ENCODE measurements at regions not wholly inside any gene's neighbourhood (a gene's known extent, or its start where the extent isn't known, plus 50 kb on each side); places are given as distances from the start of the nearest gene placed in this dataset.
"Not testable (repeated sequence)": the region's sequence is repeated elsewhere in the genome, so short reads cannot be mapped to it uniquely, and the experiment has no call there.

GRCh38 chr6:15922510-15923250, 206.2 kb upstream of the MYLIP start:
- DNase-seq: no peak

- no peak for DNase-seq
Observed at GRCh38 chr6:15921243-15921642, 207.6 kb upstream of the MYLIP start.

- no peak for DNase-seq
Observed at GRCh38 chr6:15916581-15916980, 212.3 kb upstream of the MYLIP start.

GRCh38 chr6:15915508-15916178, 213.2 kb upstream of the MYLIP start:
- DNase-seq: no peak

- DNase-seq: no peak
Observed at GRCh38 chr6:15914553-15914952, 214.3 kb upstream of the MYLIP start.

GRCh38 chr6:15913573-15913972, 215.3 kb upstream of the MYLIP start:
- DNase-seq: no peak

- DNase-seq: no peak
Observed at GRCh38 chr6:15912505-15913400, 216.1 kb upstream of the MYLIP start.

GRCh38 chr6:15911753-15912504, 217.0 kb upstream of the MYLIP start:
- DNase-seq: no peak

GRCh38 chr6:15909290-15910070, 219.4 kb upstream of the MYLIP start:
- no peak for DNase-seq

GRCh38 chr6:15908871-15909270, 220.0 kb upstream of the MYLIP start:
- DNase-seq: no peak

GRCh38 chr6:15907914-15908518, 220.9 kb upstream of the MYLIP start:
- DNase-seq: no peak

- DNase-seq: not testable (repeated sequence)
Observed at GRCh38 chr6:15907220-15907913, 221.5 kb upstream of the MYLIP start.

GRCh38 chr6:15906420-15907016, 222.4 kb upstream of the MYLIP start:
- DNase-seq: no peak

- no peak for DNase-seq
Observed at GRCh38 chr6:15905488-15906419, 223.1 kb upstream of the MYLIP start.

- no peak for DNase-seq
Observed at GRCh38 chr6:15904651-15905376, 224.1 kb upstream of the MYLIP start.

GRCh38 chr6:15901141-15902115, 227.5 kb upstream of the MYLIP start:
- DNase-seq: no peak

GRCh38 chr6:15898693-15899092, 230.2 kb upstream of the MYLIP start:
- no peak for DNase-seq
